Karpas-422 (cell line): ENCODE measurements at regions not wholly inside any gene's neighbourhood (a gene's known extent, or its start where the extent isn't known, plus 50 kb on each side); places are given as distances from the start of the nearest gene placed in this dataset.

Source experiments
- DNase-seq: peaks from one replicate; pipeline ENCODE4 v3.0.0-alpha.2; 2015
- H2AFZ ChIP-seq: fragments of 200-600 bp; sonication (generic); 2 replicates; pipeline ENCODE4 v1.6.1; 2014; ENCODE audit warnings: antibody characterized with exemption, low read length, mixed read lengths
- H3K27ac ChIP-seq: fragments of 200-600 bp; sonication (generic); 2 replicates; pipeline ENCODE4 v1.5.1; 2014; ENCODE audit warnings: mild to moderate bottlenecking, low read length, moderate library complexity
- H3K27me3 ChIP-seq: fragments of 200-600 bp; sonication (generic); 2 replicates; pipeline ENCODE4 v1.6.1; 2014; ENCODE audit warnings: low read length, mixed read lengths
- H3K36me3 ChIP-seq: fragments of 200-600 bp; sonication (generic); 2 replicates; pipeline ENCODE4 v1.6.1; 2014; ENCODE audit warnings: low read length, mixed read lengths; ENCODE audit not compliant: insufficient read depth
- H3K4me1 ChIP-seq: fragments of 200-600 bp; sonication (generic); 2 replicates; pipeline ENCODE4 v1.6.1; 2014; ENCODE audit warnings: mild to moderate bottlenecking, low read length, mixed read lengths
- H3K4me2 ChIP-seq: fragments of 200-600 bp; sonication (generic); 2 replicates; pipeline ENCODE4 v1.6.1; 2014; ENCODE audit warnings: low read length, low read depth, mild to moderate bottlenecking; ENCODE audit not compliant: poor library complexity, severe bottlenecking
- H3K4me3 ChIP-seq: fragments of 200-600 bp; sonication (generic); 2 replicates; pipeline ENCODE4 v1.5.1; 2014; ENCODE audit warnings: mild to moderate bottlenecking, antibody characterized with exemption, low read length, mixed read lengths
- H3K79me2 ChIP-seq: fragments of 200-600 bp; sonication (generic); 2 replicates; pipeline ENCODE4 v1.6.1; 2014; ENCODE audit warnings: mild to moderate bottlenecking, low read length, mixed read lengths
- H3K9ac ChIP-seq: fragments of 200-600 bp; sonication (generic); 2 replicates; pipeline ENCODE4 v1.6.0; 2014; ENCODE audit warnings: low read length
- H3K9me2 ChIP-seq: fragments of 200-600 bp; sonication (generic), shearing (Covaris generic); replicated peaks from 2 replicates; pipeline ENCODE4 v1.6.0; 2014; ENCODE audit warnings: mild to moderate bottlenecking, low read length, moderate library complexity; ENCODE audit not compliant: insufficient read depth
- H3K9me3 ChIP-seq: fragments of 300-700, 200-600 bp; sonication (generic); 2 replicates; pipeline ENCODE4 v1.6.1; 2014; ENCODE audit warnings: low read length, mixed read lengths
- H4K20me1 ChIP-seq: fragments of 200-600 bp; sonication (generic); 2 replicates; pipeline ENCODE4 v1.6.1; 2014; ENCODE audit warnings: mild to moderate bottlenecking, antibody characterized with exemption, low read length, low read depth; ENCODE audit not compliant: insufficient read depth

DNA sequence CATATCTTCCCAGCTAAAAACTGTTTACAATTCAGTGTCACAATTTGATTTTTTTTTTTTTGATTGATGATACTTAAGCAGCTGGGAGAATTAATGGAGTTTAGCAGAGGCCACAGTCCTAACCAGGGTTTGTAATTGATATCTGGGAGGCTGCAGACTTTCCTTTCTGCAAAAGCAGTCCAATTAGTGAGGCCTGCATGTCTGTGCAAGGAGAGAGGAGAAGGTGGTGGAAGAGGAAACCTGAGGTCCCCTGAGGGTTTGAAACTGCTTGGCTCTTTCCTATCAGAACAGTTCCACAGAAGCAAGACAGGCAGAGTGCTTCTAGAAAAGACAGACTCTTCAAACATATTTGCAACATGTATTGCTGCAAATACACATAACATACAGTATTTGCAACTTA, 160.8 kb upstream of the KRR1 start:
- H3K9me2 ChIP-seq, result no peaks in the 10 kb centered on the region

DNA sequence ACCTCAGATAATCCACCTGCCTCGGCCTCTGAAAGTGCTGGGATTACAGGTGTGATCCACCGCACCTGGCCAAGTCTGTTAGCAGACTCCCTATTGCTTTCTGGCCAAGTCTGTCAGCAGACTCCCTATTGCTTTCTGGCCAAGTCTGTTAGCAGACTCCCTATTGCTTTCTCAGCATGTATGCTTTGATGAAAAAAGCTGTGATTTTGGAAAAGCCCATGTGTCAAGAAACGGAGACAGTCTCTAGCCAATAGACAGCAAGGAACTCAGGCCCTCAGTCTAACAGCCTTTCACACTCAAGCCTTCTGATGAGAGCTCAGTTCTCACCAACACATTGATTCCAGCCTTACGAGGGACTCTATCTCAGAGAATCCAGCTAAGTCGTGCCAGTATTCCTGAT, 158.8 kb upstream of the KRR1 start:
- H3K27me3 ChIP-seq, result no peaks in the 10 kb centered on the region
- no peak for DNase-seq
- H4K20me1 ChIP-seq, result no peaks in the 10 kb centered on the region
- no peak overlapping the region for H2AFZ ChIP-seq
- H3K4me1 ChIP-seq, result 0 out of 2 replicates have a peak, but pooled peaks cover 2% of the 10 kb centered on the region
- H3K9ac ChIP-seq, result no peak overlapping the region
- no peaks in the 10 kb centered on the region for H3K9me2 ChIP-seq
- no peaks in the 10 kb centered on the region for H3K79me2 ChIP-seq
- H3K4me3 ChIP-seq, result no peak overlapping the region
- no peaks in the 10 kb centered on the region for H3K36me3 ChIP-seq
- no peak overlapping the region for H3K27ac ChIP-seq
- H3K4me2 ChIP-seq, result no peak overlapping the region
- no peaks in the 10 kb centered on the region for H3K9me3 ChIP-seq

More for the DNA sequence above, 160.8 kb upstream of the KRR1 start:
- H3K4me3 ChIP-seq, result no peak overlapping the region
- H3K36me3 ChIP-seq, result no peaks in the 10 kb centered on the region
- 0 out of 2 replicates have a peak, but pooled peaks cover 2% of the 10 kb centered on the region for H3K4me1 ChIP-seq
- H3K79me2 ChIP-seq, result no peaks in the 10 kb centered on the region
- H2AFZ ChIP-seq, result no peak overlapping the region
- no peak overlapping the region for H3K4me2 ChIP-seq
- H4K20me1 ChIP-seq, result no peaks in the 10 kb centered on the region
- DNase-seq, result no peak
- no peak overlapping the region for H3K27ac ChIP-seq
- H3K9me3 ChIP-seq, result no peaks in the 10 kb centered on the region
- no peaks in the 10 kb centered on the region for H3K27me3 ChIP-seq
- no peak overlapping the region for H3K9ac ChIP-seq

DNA sequence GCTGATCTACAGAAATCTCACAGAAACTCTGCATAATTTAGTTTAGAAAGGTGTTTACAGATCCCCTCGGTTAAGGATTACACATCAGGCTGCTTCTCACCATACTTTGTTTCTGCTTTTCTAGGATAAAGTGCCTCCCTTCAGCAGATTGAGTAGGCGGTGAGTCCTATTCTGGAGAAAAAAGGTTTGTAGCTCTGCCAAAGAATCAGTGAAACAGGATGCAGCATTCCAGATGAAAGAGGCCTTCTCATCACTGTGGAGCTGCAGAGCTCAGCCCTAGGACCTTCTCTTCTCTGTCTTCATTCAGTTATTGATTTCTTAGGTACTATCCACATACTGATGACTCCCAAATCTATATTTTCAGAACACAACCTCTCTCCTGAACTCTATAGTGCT, 155.5 kb upstream of the KRR1 start:
- Histone ChIP-seq H3K4me1 (peaks cover 3% of the 10 kb centered on the region; the same call in 1 of the 2 replicates), H3K79me2 (no peaks in the 10 kb centered on the region), H3K9me3 (no peaks in the 10 kb centered on the region), H3K9me2 (no peaks in the 10 kb centered on the region), H3K4me3 (no peak overlapping the region), H3K36me3 (no peaks in the 10 kb centered on the region), H3K27ac (no peak overlapping the region), H3K9ac (no peak overlapping the region), H4K20me1 (no peaks in the 10 kb centered on the region), H3K27me3 (no peaks in the 10 kb centered on the region), H2AFZ (no peak overlapping the region), H3K4me2 (no peak overlapping the region)
- no peak for DNase-seq

DNA sequence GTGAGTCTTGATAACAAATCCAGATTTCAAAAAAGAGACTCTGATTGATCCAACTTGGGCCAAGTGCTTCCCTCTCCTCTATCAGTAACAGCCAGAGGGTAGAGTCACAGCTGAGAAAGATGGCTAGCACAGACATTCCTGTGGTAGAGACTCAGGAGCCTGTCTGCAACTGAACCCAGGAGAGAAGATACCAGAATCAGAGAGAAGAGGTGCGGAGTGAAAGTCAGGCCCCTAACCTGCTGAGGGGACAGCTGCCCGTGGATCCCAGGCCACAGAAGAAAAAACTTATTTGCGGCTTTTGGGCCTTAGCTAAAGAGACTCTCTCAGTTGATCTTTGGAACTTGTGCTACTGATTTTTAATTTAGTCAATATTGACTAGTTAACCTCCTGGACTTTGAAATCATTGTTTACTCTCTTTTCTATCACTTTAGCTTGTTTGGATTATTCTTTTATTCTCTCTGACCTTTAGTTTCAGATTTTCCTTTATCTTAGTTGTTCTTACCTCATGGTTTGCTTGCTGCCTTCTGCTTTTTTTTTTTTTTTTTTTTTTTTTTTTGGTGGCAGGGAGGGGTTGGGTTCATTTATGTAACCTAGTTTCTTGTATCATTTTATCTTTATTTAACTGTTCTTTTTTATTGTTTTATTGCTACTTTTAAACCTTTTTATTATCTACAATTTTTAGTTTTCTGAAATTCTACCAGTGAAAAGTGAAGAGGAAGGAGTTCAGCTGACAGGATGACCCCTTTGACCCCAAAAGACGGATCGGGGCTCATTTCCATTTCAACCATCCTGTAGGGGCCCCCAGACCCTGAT, 154.9 kb upstream of the KRR1 start:
- no peak for DNase-seq
- H3K9me2 ChIP-seq, result no peaks in the 10 kb centered on the region
- no peak overlapping the region for H3K4me2 ChIP-seq
- no peaks in the 10 kb centered on the region for H3K36me3 ChIP-seq
- H3K27ac ChIP-seq, result no peak overlapping the region
- H3K9ac ChIP-seq, result no peak overlapping the region
- no peaks in the 10 kb centered on the region for H4K20me1 ChIP-seq
- H2AFZ ChIP-seq, result no peak overlapping the region
- H3K27me3 ChIP-seq, result no peaks in the 10 kb centered on the region
- H3K4me3 ChIP-seq, result no peak overlapping the region
- peaks cover 7% of the 10 kb centered on the region; the same call in 1 of the 2 replicates for H3K4me1 ChIP-seq
- H3K9me3 ChIP-seq, result no peaks in the 10 kb centered on the region
- no peaks in the 10 kb centered on the region for H3K79me2 ChIP-seq

DNA sequence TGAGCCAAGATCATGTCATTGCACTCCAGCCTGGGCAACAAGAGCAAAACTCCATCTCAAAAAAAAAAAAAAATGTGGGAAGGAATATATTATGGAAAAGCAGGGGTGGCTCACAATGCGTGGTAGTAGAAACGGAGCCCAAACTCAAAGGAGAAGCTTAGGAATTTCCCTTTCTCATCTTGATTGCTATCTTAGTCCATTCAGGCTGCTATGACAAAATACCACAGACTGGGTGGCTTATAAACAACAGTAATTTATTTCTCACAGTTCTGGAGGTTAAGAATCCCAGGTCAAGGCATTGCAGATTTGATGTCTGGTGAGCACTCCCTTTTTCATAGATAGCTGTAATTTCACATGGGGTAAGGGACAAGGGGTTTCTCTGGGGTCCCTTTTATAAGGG, 153.8 kb upstream of the KRR1 start:
- H3K9me3 ChIP-seq, result no peaks in the 10 kb centered on the region
- H3K27me3 ChIP-seq, result no peaks in the 10 kb centered on the region
- H3K79me2 ChIP-seq, result no peaks in the 10 kb centered on the region
- DNase-seq, result no peak
- no peaks in the 10 kb centered on the region for H4K20me1 ChIP-seq
- no peak overlapping the region for H2AFZ ChIP-seq
- H3K4me2 ChIP-seq, result no peak overlapping the region
- H3K4me3 ChIP-seq, result no peak overlapping the region
- H3K36me3 ChIP-seq, result no peaks in the 10 kb centered on the region
- H3K9me2 ChIP-seq, result no peaks in the 10 kb centered on the region
- H3K4me1 ChIP-seq, result peaks cover 8% of the 10 kb centered on the region; the same call in 1 of the 2 replicates
- H3K9ac ChIP-seq, result no peak overlapping the region
- no peak overlapping the region for H3K27ac ChIP-seq

DNA sequence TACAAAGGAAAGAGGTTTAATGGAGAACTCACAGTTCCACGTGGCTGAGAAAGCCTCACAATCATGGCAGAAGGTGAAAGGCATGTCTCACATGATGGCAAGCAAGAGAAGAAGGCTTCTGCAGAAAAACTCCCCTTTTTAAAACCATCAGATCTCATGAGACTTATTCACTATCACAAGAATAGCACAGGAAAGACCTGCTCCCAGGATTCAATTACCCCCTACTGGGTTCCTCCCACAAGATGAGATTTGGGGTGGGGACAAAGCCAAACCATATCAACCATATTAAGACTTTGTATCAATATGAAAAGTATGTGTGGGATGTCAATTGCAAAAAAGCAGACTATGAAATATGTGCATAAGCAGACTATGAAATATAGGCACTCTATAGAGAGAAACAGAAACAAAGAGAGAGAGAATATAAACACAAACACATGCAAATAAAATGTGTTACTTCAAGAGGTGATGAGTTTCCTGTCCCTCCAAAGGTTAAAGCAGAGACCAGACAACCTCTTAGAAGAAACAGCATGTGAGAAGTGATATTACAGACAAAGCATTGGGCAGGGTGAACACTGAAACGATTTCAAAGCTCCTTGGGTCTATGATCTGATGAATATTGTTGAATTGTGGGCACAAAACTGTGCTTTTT, 151.2 kb upstream of the KRR1 start:
- H3K79me2 ChIP-seq, result no peaks in the 10 kb centered on the region
- no peak overlapping the region for H2AFZ ChIP-seq
- no peaks in the 10 kb centered on the region for H3K9me3 ChIP-seq
- H3K36me3 ChIP-seq, result no peaks in the 10 kb centered on the region
- no peak overlapping the region for H3K9ac ChIP-seq
- no peaks in the 10 kb centered on the region for H3K9me2 ChIP-seq
- no peak for DNase-seq
- H3K4me1 ChIP-seq, result peaks cover 8% of the 10 kb centered on the region; the same call in 1 of the 2 replicates
- H3K4me2 ChIP-seq, result no peak overlapping the region
- H3K27me3 ChIP-seq, result no peaks in the 10 kb centered on the region
- H3K27ac ChIP-seq, result no peak overlapping the region
- no peak overlapping the region for H3K4me3 ChIP-seq
- H4K20me1 ChIP-seq, result no peaks in the 10 kb centered on the region

DNA sequence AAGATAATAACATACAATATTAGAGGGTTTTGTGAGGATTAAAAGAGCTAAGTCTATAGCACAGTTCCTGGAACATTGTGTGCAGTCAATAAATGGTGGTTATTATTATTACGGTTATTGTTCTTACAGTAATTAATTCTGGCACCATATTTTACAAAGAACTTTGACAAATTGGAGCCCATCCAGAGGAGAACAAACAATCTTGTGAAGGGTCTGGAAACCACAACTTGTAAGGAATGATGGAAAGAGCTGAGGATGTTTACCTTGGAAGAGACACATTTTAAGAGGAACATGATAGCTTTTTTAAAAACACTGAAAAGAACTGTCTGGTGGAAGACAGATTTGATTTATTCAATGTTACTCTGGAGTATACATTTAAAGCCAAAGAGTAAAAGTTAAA, 150.5 kb upstream of the KRR1 start:
- Histone ChIP-seq H3K9me3 (no peaks in the 10 kb centered on the region), H3K4me3 (no peak overlapping the region), H3K4me1 (peaks cover 8% of the 10 kb centered on the region; the same call in 1 of the 2 replicates), H3K27ac (no peak overlapping the region), H3K9me2 (no peaks in the 10 kb centered on the region), H3K79me2 (no peaks in the 10 kb centered on the region), H3K27me3 (no peaks in the 10 kb centered on the region), H3K36me3 (no peaks in the 10 kb centered on the region), H4K20me1 (no peaks in the 10 kb centered on the region), H3K9ac (no peak overlapping the region), H2AFZ (no peak overlapping the region), H3K4me2 (no peak overlapping the region)
- DNase-seq, result no peak

DNA sequence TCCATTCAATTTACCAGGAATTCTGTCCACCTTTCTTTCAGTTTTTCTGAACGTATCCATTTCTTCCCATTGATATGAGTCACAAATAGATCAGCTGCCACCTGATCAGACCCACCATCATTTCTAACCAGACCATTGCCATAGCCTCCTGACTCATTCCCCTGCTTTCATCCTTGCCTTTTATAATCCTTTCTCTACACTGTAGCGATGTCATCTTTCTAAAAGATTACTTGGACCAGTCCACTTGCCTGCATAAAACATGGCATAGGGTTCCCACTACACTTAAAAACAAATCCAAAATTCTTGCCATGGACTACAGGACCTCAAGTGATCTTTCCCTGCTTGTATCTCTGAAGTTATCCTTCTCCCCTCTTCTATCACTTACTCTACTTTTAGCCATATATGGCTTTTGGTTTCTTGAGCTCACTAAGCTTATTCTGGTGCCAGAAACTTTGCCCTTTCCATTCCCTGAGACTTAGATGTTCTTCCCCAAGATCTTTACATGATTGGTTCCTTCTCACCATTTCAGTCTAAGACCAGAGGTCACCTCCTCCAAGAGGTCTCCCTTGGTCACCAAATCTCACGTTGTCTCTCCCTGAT, 149.5 kb upstream of the KRR1 start:
- Histone ChIP-seq H3K4me3 (no peak overlapping the region), H4K20me1 (no peaks in the 10 kb centered on the region), H3K4me2 (no peak overlapping the region), H3K9ac (no peak overlapping the region), H3K9me2 (no peaks in the 10 kb centered on the region), H3K9me3 (no peaks in the 10 kb centered on the region), H3K27me3 (no peaks in the 10 kb centered on the region), H3K4me1 (peaks cover 8% of the 10 kb centered on the region; the same call in 1 of the 2 replicates), H2AFZ (no peak overlapping the region), H3K79me2 (no peaks in the 10 kb centered on the region), H3K27ac (no peak overlapping the region), H3K36me3 (no peaks in the 10 kb centered on the region)
- no peak for DNase-seq
